RCC 7860 (cell line): ENCODE measurements at regions not wholly inside any gene's neighbourhood (a gene's known extent, or its start where the extent isn't known, plus 50 kb on each side); places are given as distances from the start of the nearest gene placed in this dataset.

Experiments used
- DNase-seq: peaks from one replicate; pipeline ENCODE4 v3.0.0-alpha.2; 2015; ENCODE audit warnings: low spot score
- FAIRE-seq: peaks from 2 replicates; lab custom pipeline; 2012; peaks lifted over from hg19 to GRCh38; lab: Jason Lieb, UNC

DNA sequence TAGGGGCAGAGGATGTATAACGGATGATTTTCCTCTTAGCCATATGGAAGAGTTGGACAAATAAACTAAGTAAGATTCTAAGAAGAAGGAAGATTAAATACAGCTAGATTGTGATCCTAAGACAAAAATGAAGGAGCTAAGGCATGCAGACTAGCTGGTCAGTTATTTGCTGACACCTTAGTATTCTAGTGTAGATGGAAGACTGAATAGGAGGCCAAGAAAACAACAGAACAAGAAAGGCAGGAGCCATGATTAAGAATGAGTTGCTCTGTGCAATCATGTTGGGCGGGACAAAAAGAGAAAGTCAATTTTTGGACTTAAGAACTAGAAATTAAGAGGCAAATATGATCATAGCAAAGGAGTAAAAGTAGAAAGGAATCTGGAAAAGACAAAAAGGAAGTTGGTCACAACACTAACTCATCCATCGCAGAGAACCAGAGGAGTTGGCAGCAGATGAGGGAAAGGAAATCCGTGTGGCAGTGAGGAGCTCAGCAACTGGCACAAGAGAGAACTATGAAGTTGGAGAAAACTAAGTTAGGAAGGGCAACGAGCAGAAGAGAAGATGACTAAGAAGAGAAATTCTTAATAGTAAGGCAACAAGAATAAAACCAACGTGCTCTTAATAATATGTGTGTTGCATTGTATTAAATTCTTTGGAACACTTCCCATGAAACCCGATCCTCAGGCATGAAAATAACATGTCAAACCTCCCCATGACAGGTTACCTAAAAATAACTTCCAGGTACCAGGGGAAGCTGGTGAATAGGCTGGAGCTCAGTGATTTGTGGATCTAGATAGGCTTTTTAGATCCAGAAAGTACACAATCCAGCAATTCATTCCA is 234.4 kb downstream of the LTN1 start:
- FAIRE-seq = no peak
- DNase-seq = no peak

DNA sequence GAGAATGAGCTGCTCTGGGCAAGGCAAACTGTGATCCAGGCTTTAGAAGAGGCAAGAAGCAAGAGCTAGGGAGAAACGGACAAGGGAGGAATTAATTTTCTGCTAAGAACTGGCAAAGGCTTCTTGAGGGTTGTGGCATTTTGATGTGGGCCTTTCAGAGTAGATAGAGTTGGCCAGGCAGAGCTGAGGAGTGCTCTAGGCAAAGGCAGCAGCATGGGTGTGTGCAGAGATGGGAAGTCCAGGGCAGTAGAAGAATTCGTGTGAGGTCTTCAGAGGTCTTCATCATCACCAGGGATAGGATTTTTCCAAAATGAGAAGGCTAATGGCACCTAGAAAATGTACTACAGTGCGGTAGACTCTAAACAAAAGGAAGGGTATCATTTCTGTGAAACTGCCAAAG is 237.8 kb downstream of the LTN1 start:
- DNase-seq (no peak), FAIRE-seq (no peak)

DNA sequence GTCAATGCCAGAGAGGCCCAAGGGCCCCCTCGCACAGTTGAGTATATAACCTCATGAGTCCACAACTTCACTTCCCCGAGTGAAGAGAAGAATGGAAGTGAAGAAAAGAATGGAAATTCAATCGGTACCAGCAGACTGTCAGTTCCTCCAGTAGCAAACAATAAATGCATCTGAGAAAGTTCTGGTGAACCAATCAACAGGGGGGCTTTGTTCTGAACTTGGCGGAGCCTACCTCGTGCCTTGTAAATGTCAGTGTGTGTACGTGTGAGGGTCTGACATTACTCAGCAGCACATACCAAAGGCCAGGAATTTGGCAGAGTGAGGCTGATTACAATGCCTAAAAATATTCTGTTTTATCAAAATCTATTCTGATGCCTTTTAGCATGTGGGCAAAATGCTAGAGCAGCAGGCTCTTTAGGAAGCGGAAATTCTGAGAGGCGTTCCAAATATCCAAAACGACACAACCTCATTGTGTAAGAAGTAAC is 238.5 kb downstream of the LTN1 start:
- DNase-seq = no peak

DNA sequence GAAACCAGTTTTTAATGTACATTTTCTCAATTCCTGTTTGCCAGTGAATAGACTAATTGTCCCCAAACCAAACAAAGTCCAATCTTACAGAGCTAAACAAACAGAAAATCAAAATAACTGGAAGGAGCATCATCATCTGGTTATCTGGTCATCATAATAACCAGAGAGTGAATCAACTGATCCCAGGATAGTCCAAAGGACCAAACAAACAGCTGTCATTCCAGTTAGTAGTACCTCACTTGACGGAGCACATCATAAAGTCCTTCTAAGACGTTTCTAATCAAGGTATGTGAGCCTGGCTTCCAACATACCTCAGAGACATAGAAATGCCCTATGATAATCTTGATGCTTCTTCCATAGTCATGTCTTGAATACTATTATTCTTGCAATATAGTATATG is 240.5 kb downstream of the LTN1 start:
- no peak for FAIRE-seq
- DNase-seq = no peak

More for the DNA sequence above, 238.5 kb downstream of the LTN1 start:
- no peak for FAIRE-seq

DNA sequence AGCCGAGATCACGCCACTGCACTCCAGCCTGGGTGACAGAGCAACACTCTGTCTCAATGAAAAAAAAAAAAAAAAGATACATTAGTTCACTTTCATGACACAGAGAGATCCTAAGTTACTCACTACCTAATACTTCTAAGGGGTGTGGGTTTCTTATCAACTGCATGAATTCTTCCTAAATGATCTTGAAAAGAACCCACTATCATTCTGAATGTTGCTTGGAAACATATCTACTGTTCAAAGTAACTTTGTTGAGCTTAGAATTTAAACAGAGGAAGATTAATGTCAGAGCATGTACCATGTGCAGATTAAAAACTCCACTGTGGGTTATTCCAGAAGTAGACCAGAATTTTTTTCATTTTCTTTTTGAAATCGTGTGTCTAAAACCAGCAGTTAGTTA is 241.5 kb downstream of the LTN1 start:
- FAIRE-seq (no peak), DNase-seq (no peak)

DNA sequence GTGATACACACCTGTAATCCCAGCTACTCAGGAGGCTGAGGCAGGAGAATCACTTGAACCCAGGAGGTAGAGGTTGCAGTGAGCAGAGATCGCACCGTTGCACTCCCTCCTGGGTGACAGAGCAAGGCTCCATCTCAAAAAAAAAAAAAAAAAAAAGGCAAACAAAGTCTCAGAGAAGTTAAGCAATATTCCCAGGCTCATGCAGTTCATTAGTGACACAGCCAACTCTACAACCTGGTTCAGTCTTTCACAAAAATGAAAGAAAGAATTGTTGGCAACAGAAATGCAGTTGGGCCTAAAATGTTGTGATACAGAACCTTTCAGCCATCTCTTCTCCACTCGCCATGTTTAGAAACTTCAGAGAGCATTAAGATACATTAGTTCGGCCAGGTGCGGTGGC is 242.1 kb downstream of the LTN1 start:
- DNase-seq (no peak), FAIRE-seq (no peak)

DNA sequence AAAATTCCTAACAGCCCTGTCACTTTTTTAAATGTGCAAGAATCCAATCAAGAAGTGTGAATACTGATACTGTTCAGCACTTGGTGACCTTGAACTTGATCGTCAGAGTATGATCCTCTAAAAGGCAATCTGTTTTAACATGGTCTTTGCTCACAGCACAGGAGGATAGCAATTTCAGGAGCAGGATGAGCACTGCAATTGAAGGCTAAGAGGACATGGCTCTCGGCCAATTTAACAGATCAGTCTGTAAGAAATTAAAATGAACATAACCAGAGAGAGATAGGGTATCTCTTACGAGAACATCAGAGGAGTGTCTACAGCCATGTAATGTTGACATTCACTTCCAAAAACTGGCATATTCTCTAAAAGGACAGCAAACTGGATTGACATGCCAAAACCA is 243.1 kb downstream of the LTN1 start:
- DNase-seq (no peak), FAIRE-seq (no peak)

DNA sequence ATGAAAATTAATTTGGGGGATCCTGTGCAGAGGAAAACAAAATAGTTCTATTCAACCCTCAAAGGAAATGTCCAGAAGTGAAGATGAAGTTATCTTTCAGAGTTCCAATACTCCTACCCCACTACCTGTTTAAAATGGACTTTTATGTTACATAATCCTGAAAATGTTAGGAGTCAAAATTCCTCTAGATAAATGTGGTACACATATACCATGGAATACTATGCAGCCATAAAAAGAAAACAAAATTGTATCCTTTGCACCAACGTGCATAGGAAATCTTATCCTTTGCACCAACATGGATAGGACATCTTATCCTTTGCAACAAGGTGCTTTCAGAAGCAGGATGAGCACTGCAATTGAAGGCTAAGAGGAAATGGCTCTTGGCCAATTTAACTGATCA is 245.2 kb downstream of the LTN1 start:
- no peak for DNase-seq
- FAIRE-seq = no peak

DNA sequence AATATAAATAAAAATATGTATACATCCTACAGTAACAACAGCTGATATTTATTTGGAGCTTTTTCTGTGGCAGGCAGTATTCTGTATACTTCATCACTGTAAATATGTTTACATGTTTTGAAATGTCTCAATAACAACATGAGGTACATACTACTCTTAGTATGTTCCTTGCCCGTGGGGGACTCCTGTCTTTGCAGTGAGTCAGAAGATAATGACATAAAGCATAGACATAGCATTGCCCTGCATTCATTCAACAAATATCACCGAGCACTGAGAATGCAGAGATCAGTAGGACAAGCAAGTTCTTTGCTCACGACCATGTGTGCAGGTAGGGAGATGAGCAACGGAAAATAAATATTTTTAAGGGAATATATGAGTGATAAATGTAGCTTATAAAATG is 246.5 kb downstream of the LTN1 start:
- DNase-seq (no peak), FAIRE-seq (no peak)

DNA sequence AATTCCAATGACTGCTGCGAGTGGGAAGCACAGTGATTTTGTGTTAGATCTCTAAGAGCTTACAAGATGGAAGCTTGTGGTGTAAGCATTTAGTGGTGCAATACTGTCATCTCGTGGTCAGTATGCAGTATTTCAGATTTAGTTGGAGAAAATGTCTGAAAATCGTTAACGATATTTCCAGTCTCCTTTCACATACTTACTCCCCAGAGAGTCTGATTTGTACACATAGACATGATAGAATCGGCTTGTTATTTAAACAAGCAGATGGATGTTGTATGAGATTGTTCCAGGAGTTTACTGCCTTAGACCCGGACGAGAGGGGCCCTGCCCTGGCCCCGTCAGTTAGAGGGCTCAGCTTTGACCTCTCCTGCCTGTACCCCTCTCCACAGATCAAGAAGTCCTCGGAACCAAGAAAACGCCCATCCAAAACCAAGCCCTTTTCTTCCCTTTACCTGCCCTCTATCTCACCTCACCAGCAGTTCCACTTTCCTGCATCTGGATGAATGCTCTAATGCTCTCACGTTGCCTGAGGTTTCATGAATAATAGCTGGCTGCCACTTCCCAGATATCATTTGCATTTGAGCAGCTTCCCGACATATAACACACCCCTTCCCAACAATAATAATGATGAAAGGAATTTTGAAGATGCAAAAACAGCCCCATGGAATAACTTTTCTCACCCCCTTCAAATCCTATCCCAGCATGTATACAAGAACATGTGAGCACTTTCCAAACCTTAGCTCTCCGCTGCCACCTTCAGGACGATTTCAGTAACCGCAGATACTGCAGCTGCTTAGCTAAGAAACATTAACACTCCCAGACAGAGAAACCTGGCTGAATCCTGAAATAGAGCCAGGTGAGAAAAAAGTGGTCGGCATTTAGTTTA is 247.3 kb downstream of the LTN1 start:
- DNase-seq (peak; percentile 67), FAIRE-seq (peak; percentile 77)

DNA sequence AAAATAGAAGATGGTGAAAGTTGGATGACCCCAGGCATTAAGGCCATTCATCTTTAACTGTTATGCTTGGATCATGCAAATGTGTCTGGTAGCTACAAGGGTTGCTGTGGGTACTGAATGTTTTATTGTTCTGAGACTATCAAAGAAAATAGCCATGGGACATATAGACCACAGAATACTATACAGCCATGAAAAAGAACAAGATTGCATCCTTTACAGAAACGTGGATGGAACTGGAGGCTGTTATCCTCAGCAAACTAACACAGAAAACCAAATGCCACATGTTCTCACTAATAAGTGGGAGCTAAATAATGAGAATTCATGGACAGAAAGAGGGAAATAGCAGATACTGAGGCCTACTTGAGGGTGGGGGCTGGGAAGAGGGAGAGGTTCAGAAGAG is 249.0 kb downstream of the LTN1 start:
- DNase-seq = no peak
- no peak for FAIRE-seq

DNA sequence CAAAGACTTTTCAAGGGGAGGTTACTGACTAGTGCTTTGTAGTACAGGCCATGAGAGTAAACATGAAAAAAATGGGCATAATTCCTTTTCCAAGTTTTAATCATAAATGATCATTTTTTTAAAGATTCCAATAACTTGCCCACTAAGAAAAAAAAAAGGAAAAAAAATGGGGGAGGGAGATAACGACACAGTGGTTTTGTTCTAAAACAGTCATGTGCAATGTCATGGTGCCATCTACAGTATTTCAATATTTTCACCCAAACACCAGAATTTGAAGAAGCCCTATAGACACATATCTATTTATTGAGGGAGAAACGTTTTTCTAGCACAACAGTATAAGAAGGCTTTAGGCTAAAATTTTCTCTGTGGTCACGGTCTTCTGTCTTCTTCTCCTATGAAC is 250.2 kb downstream of the LTN1 start:
- no peak for DNase-seq
- no peak for FAIRE-seq

DNA sequence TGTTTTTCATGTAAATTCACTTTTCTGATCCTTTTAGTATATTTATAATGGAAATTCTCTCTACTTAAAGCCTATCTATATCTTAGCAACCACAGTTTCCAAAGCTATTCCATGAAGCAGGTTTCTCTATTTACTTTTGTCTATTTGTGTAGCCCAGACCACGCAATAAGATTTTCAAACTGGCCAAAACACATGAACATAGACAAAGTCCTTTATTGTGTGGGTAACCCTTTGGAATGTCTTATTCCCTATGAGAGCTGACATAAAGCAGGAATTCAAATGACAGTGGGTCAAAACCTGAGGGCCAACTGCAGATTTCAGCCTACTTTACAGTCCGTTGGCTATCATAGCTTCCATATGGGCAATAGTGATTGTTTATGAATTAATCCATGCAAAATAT is 252.6 kb downstream of the LTN1 start:
- FAIRE-seq (no peak), DNase-seq (no peak)

DNA sequence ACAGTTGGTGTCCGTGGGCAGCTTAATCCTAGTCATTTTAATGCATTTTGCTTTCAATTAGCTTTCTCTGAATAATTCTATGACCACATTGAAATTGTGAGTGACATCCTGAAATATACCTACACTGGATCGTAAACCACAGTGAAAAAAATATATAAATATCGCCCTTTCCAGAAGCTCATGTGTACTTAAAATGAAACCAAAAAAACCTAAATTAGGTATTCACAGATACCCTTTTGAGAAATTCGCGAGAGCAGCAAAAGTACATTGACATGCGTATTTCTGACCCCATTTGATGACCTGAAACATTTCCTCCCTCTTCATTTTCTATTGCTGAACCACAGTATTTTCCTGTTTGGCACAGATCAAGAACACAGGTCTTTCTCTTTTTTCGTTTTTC is 253.8 kb downstream of the LTN1 start:
- DNase-seq = no peak
- FAIRE-seq = no peak

DNA sequence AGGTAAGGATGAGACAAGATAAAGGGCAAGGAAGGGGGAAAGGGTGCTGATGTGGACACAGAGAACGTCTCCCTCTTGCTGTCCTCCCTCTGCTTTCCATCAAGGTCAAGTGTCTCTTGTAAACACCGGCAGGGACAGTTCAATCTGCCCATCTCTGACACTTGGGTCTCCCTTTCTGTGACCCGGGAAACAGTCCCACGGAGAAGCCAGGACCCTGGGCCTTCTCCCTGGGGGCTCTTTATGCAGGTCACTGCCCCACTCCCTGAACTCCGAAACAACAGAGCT is 254.3 kb downstream of the LTN1 start:
- no peak for DNase-seq
- no peak for FAIRE-seq

DNA sequence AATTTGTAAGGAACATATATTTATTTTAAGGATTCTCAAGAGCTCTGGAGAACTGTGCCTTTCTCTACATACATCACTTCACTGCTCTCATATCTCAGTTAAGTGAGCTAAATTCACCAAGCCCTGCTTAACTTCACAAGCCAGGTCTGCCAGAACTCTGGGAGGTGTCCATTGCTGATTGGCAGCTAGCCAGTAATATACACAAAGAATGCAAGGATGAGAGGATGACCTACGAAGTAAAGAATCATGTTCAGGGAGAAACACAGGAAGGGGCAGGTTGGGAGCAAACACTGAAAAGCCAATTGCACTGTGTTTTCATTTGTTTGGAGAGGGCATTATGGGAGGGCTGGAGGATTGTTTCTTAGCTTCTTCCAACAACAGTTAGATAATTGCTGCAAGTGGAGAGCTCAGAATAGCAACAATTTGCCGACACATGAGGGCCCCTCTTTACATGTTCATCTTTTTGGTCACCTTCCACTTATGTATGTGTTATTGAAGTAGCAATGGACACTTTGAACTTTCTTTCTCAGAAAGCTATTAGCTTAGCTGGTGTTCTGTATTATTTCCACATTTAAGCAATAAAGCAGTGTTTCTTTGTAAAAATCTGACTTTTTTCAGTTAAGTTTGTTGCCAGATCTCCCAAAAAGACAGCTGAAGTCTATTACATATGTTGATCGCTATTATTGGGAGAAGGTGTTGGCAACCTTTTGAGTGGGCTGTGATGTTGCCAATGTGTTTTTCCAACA is 254.8 kb downstream of the LTN1 start:
- FAIRE-seq (no peak), DNase-seq (no peak)

DNA sequence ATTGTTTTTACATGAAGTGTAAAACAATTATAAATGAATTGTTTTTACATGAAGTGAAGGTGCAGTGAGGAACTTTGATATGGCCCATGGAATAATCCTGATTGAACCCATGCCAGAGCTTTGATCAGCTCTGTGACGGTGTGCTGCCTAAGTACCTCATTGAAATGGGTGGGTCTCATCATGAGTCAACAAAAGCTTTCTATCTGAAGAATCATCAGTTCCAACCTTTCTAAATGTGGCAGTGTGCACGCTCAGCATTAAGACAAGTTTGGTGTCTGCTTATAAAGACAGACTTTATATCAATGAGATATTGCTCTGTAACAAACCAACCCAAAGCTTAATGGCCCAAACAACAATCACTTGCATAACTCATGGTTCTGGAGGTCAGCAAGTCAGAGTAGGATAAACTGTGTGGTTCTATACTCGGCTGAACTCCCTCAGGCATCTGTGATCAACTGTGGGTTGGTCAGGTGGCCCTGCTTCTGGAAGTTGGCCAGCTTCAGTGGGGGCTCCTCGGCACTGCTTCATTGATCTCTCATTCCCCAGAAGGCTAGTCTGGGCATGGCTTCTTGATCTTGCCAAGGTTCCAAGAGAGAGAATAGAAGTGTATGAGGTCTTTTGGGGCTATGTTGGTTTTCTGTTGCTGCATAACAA is 258.0 kb downstream of the LTN1 start:
- DNase-seq = no peak
- no peak for FAIRE-seq

DNA sequence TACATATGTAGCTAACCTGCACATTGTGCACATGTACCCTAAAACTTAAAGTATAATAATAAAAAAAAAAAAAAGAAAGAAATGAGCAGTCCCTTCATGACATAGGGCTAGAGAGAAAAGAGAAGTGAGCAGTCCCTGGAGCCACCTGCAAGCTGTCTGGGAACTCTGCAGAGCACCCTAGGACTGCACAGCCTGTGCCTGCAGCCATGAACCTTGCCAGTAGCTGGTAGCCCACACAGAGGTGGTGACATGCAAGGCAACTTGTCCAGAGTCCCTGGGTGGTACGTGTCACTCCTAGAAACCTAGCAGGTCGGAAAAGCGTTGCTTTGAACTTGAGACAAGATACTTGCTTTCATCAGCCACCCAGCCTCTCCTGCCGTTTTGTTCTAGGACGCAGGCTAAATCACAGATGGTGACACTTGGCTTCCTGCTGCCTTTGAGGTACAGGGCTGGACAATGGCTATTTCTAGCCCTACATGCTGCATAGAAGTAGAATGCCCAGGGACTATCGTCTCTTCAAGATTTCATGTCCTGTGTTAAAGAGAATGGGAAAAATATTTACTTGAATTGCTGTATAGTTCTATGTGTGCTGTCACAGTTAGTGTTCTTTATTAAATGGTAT is 260.9 kb downstream of the LTN1 start:
- DNase-seq (no peak), FAIRE-seq (no peak)

DNA sequence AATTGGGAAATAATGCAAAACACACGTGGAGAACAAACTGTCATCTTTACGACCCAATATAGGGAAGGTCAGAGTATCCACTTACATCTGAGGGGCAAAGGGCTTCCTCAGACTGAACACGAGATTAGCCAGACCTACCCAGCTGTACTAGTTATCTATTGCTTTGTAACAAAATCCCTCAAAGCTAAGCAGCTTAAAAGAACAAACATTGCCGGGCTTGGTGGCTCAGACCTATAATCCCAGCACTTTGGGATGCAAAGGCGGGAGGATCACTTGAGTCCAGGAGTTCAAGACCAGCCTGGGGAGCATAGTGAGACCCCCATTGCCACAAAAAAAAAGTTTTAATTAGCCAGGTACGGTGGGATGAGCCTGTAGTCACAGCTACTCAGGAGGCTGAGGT is 262.8 kb downstream of the LTN1 start:
- no peak for FAIRE-seq
- no peak for DNase-seq

DNA sequence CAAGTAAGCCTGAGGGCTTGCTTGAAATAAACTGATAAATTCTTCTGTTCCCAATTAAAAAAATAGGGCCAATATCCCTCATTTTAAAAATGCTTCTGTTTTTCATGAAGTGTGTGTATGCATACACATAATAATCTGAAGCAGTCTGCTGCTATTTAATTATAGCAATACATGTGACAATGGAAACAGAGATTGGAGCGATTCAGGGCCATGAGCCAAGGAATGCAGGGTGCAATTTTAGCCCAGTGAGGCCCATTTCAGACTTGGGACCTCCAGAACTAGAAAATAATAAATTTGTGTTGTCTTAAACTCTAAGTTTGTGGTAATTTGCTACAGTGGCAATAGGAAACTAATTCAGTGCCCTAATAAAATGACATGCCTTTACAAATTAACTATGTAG is 264.9 kb downstream of the LTN1 start:
- no peak for DNase-seq
- FAIRE-seq = no peak

DNA sequence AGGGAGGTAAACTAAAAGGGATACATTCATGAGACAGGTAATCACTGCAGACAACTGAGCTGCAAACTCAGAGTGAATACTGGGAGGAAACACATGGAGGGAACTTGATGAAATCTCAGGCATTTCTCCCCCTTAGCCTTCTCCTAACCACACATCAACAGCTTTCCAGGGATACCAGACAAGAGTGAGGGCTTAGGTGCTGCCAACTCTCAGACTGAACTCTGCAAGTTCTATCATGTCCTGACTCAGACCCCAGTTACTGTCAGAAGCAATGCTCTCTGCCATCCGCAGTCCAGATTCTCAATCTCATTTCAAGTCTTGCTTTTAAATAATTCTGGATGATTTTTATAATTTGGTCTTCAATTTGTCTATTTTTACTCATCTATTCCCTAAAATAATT is 267.3 kb downstream of the LTN1 start:
- FAIRE-seq = no peak
- DNase-seq = no peak
